SK-N-SH treated with all-trans-retinoic acid at 6 μM for 48 hours (cell line): ENCODE measurements at regions not wholly inside any gene's neighbourhood (a gene's known extent, or its start where the extent isn't known, plus 50 kb on each side); places are given as distances from the start of the nearest gene placed in this dataset.

ENCODE experiments used
- ATAC-seq: fragments of 200-7000 bp; cut with Tn5 transposase; 3 replicates; pipeline ENCODE4 v1.9.1; 2020; ENCODE audit warnings: mild to moderate bottlenecking, moderate library complexity
- ARNTL ChIP-seq: fragments of 450-650 bp; formaldehyde crosslinking; IDR thresholded peaks from 2 replicates; pipeline ENCODE4 v1.5.0; 2020; ENCODE audit warnings: low read depth, mild to moderate bottlenecking, moderate library complexity, borderline replicate concordance
- BACH2 ChIP-seq: fragments of 250-450 bp; sonication (Bioruptor Pico); IDR thresholded peaks from 2 replicates; pipeline ENCODE4 v1.9.0; 2021; ENCODE audit warnings: mild to moderate bottlenecking, borderline replicate concordance
- CREB5 ChIP-seq: fragments of 250-450 bp; sonication (Bioruptor Pico); IDR thresholded peaks from 2 replicates; pipeline ENCODE4 v1.5.1; 2020; ENCODE audit warnings: low read depth, mild to moderate bottlenecking, moderate library complexity
- CSDC2 ChIP-seq: fragments of 250-450 bp; sonication (Bioruptor Pico); IDR thresholded peaks from 2 replicates; pipeline ENCODE4 v1.5.0; 2020; ENCODE audit warnings: mild to moderate bottlenecking, moderate library complexity
- CSRNP3 ChIP-seq: fragments of 250-450 bp; sonication (Bioruptor Pico); IDR thresholded peaks from 2 replicates; pipeline ENCODE4 v1.5.1; 2021; ENCODE audit warnings: mild to moderate bottlenecking, moderate library complexity
- ESRRG ChIP-seq: fragments of 250-450 bp; sonication (Bioruptor Pico); IDR thresholded peaks from 2 replicates; pipeline ENCODE4 v1.6.1; 2021; ENCODE audit warnings: mild to moderate bottlenecking
- ISL1 ChIP-seq: fragments of 250-450 bp; sonication (Bioruptor Pico); IDR thresholded peaks from 2 replicates; pipeline ENCODE4 v2.1.2; 2022; ENCODE audit warnings: mild to moderate bottlenecking, moderate library complexity
- PPARA ChIP-seq: fragments of 250-450 bp; sonication (Bioruptor Pico); IDR thresholded peaks from 2 replicates; pipeline ENCODE4 v1.5.0; 2020; ENCODE audit warnings: mild to moderate bottlenecking, borderline replicate concordance
- RARB ChIP-seq: fragments of 250-450 bp; sonication (Bioruptor Pico); IDR thresholded peaks from 2 replicates; pipeline ENCODE4 v1.8.0; 2021; ENCODE audit warnings: mild to moderate bottlenecking, moderate library complexity
- SNAI2 ChIP-seq: fragments of 250-450 bp; sonication (Bioruptor Pico); IDR thresholded peaks from 2 replicates; pipeline ENCODE4 v1.5.0; 2020; ENCODE audit warnings: mild to moderate bottlenecking, moderate library complexity
- TOX ChIP-seq: fragments of 250-450 bp; sonication (Bioruptor Pico); IDR thresholded peaks from 2 replicates; pipeline ENCODE4 v1.8.0; 2021; ENCODE audit warnings: mild to moderate bottlenecking, moderate library complexity, borderline replicate concordance
- TSHZ2 ChIP-seq: fragments of 250-450 bp; sonication (Bioruptor Pico); IDR thresholded peaks from 2 replicates; pipeline ENCODE4 v1.5.0; 2020; ENCODE audit warnings: mild to moderate bottlenecking, moderate library complexity
- ZC3H10 ChIP-seq: fragments of 250-450 bp; sonication (Bioruptor Pico); IDR thresholded peaks from 2 replicates; pipeline ENCODE4 v1.5.1; 2021; ENCODE audit warnings: mild to moderate bottlenecking, moderate library complexity
- ZFP3 ChIP-seq: fragments of 250-450 bp; sonication (Bioruptor Pico); IDR thresholded peaks from 2 replicates; pipeline ENCODE4 v1.5.0; 2020; ENCODE audit warnings: mild to moderate bottlenecking, moderate library complexity
- ZFP30 ChIP-seq: fragments of 450-650 bp; formaldehyde crosslinking; IDR thresholded peaks from 2 replicates; pipeline ENCODE4 v1.5.0; 2022; ENCODE audit warnings: mild to moderate bottlenecking, moderate library complexity
- ZNF565 ChIP-seq: fragments of 450-650 bp; formaldehyde crosslinking; conservative IDR thresholded peaks from 2 replicates; pipeline ENCODE4 v1.5.0; 2020; ENCODE audit warnings: low read depth, mild to moderate bottlenecking, moderate library complexity
- ZNF70 ChIP-seq: fragments of 450-650 bp; formaldehyde crosslinking; IDR thresholded peaks from 2 replicates; pipeline ENCODE4 v1.5.0; 2020; ENCODE audit warnings: mild to moderate bottlenecking, moderate library complexity
- ZNF8 ChIP-seq: fragments of 450-650 bp; formaldehyde crosslinking; IDR thresholded peaks from 2 replicates; pipeline ENCODE4 v1.5.0; 2020; ENCODE audit warnings: mild to moderate bottlenecking, moderate library complexity

GRCh38 chr4:100302061-100303026, 112.1 kb upstream of the DDIT4L start:
- no peak for ATAC-seq
- TF ChIP-seq ZNF565 (no peak), CREB5 (CRISPR knock-in tag) (no peak), PPARA (no peak), ZNF8 (CRISPR knock-in tag) (no peak), SNAI2 (CRISPR knock-in tag) (no peak), BACH2 (CRISPR knock-in tag) (no peak), RARB (no peak), CSDC2 (no peak), ZC3H10 (CRISPR knock-in tag) (no peak), ESRRG (no peak), ZFP3 (CRISPR knock-in tag) (no peak)

GRCh38 chr4:100299046-100299840, 109.0 kb upstream of the DDIT4L start:
- TF ChIP-seq TSHZ2 = no peak
- peak; percentile 9; the same call in 1 of the 2 replicates for TF ChIP-seq TOX (CRISPR knock-in tag)
- TF ChIP-seq ISL1 (CRISPR knock-in tag) = 0 out of 2 replicates have a peak, but pooled peaks have one; percentile 16
- no peak for TF ChIP-seq ZNF565
- ATAC-seq = peak; percentile 91

- ATAC-seq = no peak
- no peak for TF ChIP-seq CSRNP3
- no peak for TF ChIP-seq RARB
- TF ChIP-seq TOX (CRISPR knock-in tag) = no peak
- TF ChIP-seq BACH2 (CRISPR knock-in tag) = no peak
- no peak for TF ChIP-seq SNAI2 (CRISPR knock-in tag)
- TF ChIP-seq ZNF8 (CRISPR knock-in tag) = no peak
These were observed 105.5 kb upstream of the DDIT4L start for GRCh38 chr4:100295792-100296191.

GRCh38 chr4:100294356-100294755, 104.1 kb upstream of the DDIT4L start:
- no peak for TF ChIP-seq ZNF8 (CRISPR knock-in tag)
- TF ChIP-seq ZFP30 (CRISPR knock-in tag) = no peak
- TF ChIP-seq CSDC2 = no peak
- ATAC-seq = no peak

GRCh38 chr4:100290585-100290984, 100.3 kb upstream of the DDIT4L start:
- no peak for TF ChIP-seq CSDC2
- no peak for TF ChIP-seq ZNF70 (CRISPR knock-in tag)
- TF ChIP-seq ZC3H10 (CRISPR knock-in tag) = no peak
- TF ChIP-seq CREB5 (CRISPR knock-in tag) = no peak
- no peak for TF ChIP-seq BACH2 (CRISPR knock-in tag)
- no peak for TF ChIP-seq ZNF8 (CRISPR knock-in tag)
- no peak for TF ChIP-seq ESRRG
- TF ChIP-seq ZNF565 = no peak
- TF ChIP-seq RARB = no peak
- TF ChIP-seq CSRNP3 = no peak
- no peak for TF ChIP-seq ARNTL (CRISPR knock-in tag)
- ATAC-seq = peak; percentile 71
